Stomach (tissue), 8 donors: ENCODE measurements at regions not wholly inside any gene's neighbourhood (a gene's known extent, or its start where the extent isn't known, plus 50 kb on each side); places are given as distances from the start of the nearest gene placed in this dataset.

ENCODE experiments used
- DNase-seq, 2 donors: peaks; one replicate each; pipeline versions ENCODE4 v3.0.0 to v3.0.0-alpha.2; 2013 to 2019
- H3K27ac ChIP-seq, 5 donors: fragments of 200-600 bp in 4 of 5; sonication (generic) in 4 of 5; one replicate each; pipeline ENCODE4 v1.5.1; 2013 to 2019; ENCODE audit warnings: mild to moderate bottlenecking in 1 of 5, moderate library complexity in 1 of 5
- H3K27me3 ChIP-seq, 3 donors: fragments of 200-600 bp; sonication (generic); one replicate each; pipeline ENCODE4 v1.5.1; 2017 to 2019; ENCODE audit warnings: mixed run types in 1 of 3
- H3K36me3 ChIP-seq, 4 donors: fragments of 200-600 bp; sonication (generic); 1 replicate in 3 of 4; 2 replicates in 1 of 4; pipeline ENCODE4 v1.5.1; 2016 to 2019
- H3K4me1 ChIP-seq, 4 donors: fragments of 200-600 bp; sonication (generic); one replicate each; pipeline ENCODE4 v1.5.1; 2016 to 2019
- H3K4me3 ChIP-seq, 4 donors: fragments of 200-600 bp; sonication (generic) in 3 of 4; one replicate each; pipeline ENCODE4 v1.5.1; 2016 to 2019; ENCODE audit warnings: mild to moderate bottlenecking in 1 of 4
- H3K9me3 ChIP-seq, 4 donors: fragments of 200-600 bp; sonication (generic); one replicate each; pipeline ENCODE4 v1.5.1; 2016 to 2019
- CTCF ChIP-seq, 7 experiments: fragments of 450-650 bp in 4 of 7; fragments of 200-600 bp in 3 of 7; sonication (generic) in 3 of 7; IDR thresholded peaks; one replicate each; pipeline ENCODE4 v1.5.1; 2016 to 2019; ENCODE audit warnings: antibody characterized with exemption in 7 of 7, control low read depth in 2 of 7, mild to moderate bottlenecking in 1 of 7
- EP300 ChIP-seq: sonication (generic); formaldehyde crosslinking; IDR thresholded peaks from one replicate; pipeline ENCODE4 v1.6.1; 2017; ENCODE audit warnings: antibody characterized with exemption
- POLR2A ChIP-seq, 4 donors: fragments of 450-650 bp; IDR thresholded peaks; one replicate each; pipeline ENCODE4 v1.6.1; 2016; ENCODE audit warnings: antibody characterized with exemption in 4 of 4, control low read depth in 2 of 4, mild to moderate bottlenecking in 1 of 4, moderate library complexity in 1 of 4
- POLR2AphosphoS5 ChIP-seq, 3 donors: sonication (generic); formaldehyde crosslinking; IDR thresholded peaks; one replicate each; pipeline ENCODE4 v1.6.1; 2016; ENCODE audit warnings: antibody characterized with exemption in 3 of 3
- WGBS, 5 donors: extraction: QIAGEN DNeasy Blood & Tissue Kit in 3 of 5; methylation state at CpG; one replicate each; pipeline versions ENCODE4 v1.1.5 to v1.1.7; 2013 to 2018; 5-methylcytosine and 5-hydroxymethylcytosine counted together
- intact Hi-C: fragments of 100-400 bp; cut with DNase I; formaldehyde crosslinking; loops from one replicate; pipeline ENCODE4 v1.15.1; 2023; ENCODE audit warnings: low total_unique reads
- donor health status: healthy with polysubstance abuse.
- donor health status: Bipolar disorder and iron deficiency.
- donor health status: healthy.

- Histone ChIP-seq H3K36me3 (no peaks in the 10 kb centered on the region), H3K4me1 (peaks cover 0 to 3% (median 0%) of the 10 kb centered on the region in 4 donors), H3K9me3 (no peaks in the 10 kb centered on the region), H3K4me3 (no peak overlapping the region), H3K27me3 (no peaks in the 10 kb centered on the region), H3K27ac (no peak overlapping the region)
- TF ChIP-seq EP300 (no peak), POLR2AphosphoS5 (IDR thresholded peaks at IDR 0.05) (no peak), CTCF (IDR thresholded peaks at IDR 0.05) (no peak), POLR2A (IDR thresholded peaks at IDR 0.05) (no peak)
- intact Hi-C loops, result no loop called here
- WGBS, 5 donors, result 15 to 49% (median 36%) methylated on average over 2 of the region's 2 CpGs
- DNase-seq, result no peak
Measured at GRCh38 chr5:39799242-39799641, 374.5 kb upstream of the DAB2 start.

GRCh38 chr5:39794513-39795210 is 369.9 kb upstream of the DAB2 start:
- DNase-seq, result peak in 1 of 2 donors; percentile 10

GRCh38 chr5:39785410-39785809 is 360.6 kb upstream of the DAB2 start:
- TF ChIP-seq EP300 (no peak), POLR2A (IDR thresholded peaks at IDR 0.05) (no peak), POLR2AphosphoS5 (IDR thresholded peaks at IDR 0.05) (no peak), CTCF (IDR thresholded peaks at IDR 0.05) (no peak)
- no peak for DNase-seq
- Histone ChIP-seq H3K4me1 (no peaks in the 10 kb centered on the region), H3K36me3 (no peaks in the 10 kb centered on the region), H3K27ac (no peak overlapping the region), H3K9me3 (no peaks in the 10 kb centered on the region), H3K4me3 (no peak overlapping the region), H3K27me3 (no peaks in the 10 kb centered on the region)
- intact Hi-C loops, result no loop called here
- WGBS, 5 donors, result 90 to 95% (median 94%) methylated on average over 7 of the region's 7 CpGs

More at GRCh38 chr5:39794513-39795210, 369.9 kb upstream of the DAB2 start:
- Histone ChIP-seq H3K27ac (peak overlapping the region in 1 of 5 donors; percentile 25), H3K4me1 (no peaks in the 10 kb centered on the region), H3K9me3 (no peaks in the 10 kb centered on the region), H3K36me3 (no peaks in the 10 kb centered on the region), H3K27me3 (no peaks in the 10 kb centered on the region), H3K4me3 (no peak overlapping the region)
- intact Hi-C loops, result no loop called here
- 52 to 67% (median 55%) methylated on average over 5 of the region's 5 CpGs for WGBS, 5 donors
- TF ChIP-seq CTCF (IDR thresholded peaks at IDR 0.05) (no peak), POLR2AphosphoS5 (IDR thresholded peaks at IDR 0.05) (no peak)

- Histone ChIP-seq H3K4me1 (no peaks in the 10 kb centered on the region), H3K27ac (no peak overlapping the region), H3K27me3 (no peaks in the 10 kb centered on the region), H3K4me3 (no peak overlapping the region), H3K9me3 (no peaks in the 10 kb centered on the region), H3K36me3 (no peaks in the 10 kb centered on the region)
- intact Hi-C loops, result no loop called here
- 62 to 69% (median 69%) methylated on average over 3 of the region's 3 CpGs for WGBS, 5 donors
- no peak for TF ChIP-seq POLR2AphosphoS5 (IDR thresholded peaks at IDR 0.05)
- TF ChIP-seq CTCF (IDR thresholded peaks at IDR 0.05), result no peak
- TF ChIP-seq POLR2A (IDR thresholded peaks at IDR 0.05), result no peak
- DNase-seq, result no peak
Measured at GRCh38 chr5:39783756-39784421, 359.1 kb upstream of the DAB2 start.
